HG03457 (cell line): ENCODE measurements at regions not wholly inside any gene's neighbourhood (a gene's known extent, or its start where the extent isn't known, plus 50 kb on each side); places are given as distances from the start of the nearest gene placed in this dataset.

Experiments
- ATAC-seq: cut with Tn5 transposase; IDR thresholded peaks from one replicate; pipeline ENCODE4 v1.9.1; 2021; ENCODE audit warnings: moderate number of reproducible peaks; ENCODE audit not compliant: unreplicated experiment

- ATAC-seq = no peak
These were observed 411.4 kb downstream of the CCDC91 start for GRCh38 chr12:28601570-28602058.

GRCh38 chr12:28602786-28603185 lies 412.5 kb downstream of the CCDC91 start:
- no peak for ATAC-seq

- ATAC-seq = no peak
These were observed 413.0 kb downstream of the CCDC91 start for GRCh38 chr12:28603239-28603638.

GRCh38 chr12:28603801-28604200 lies 413.5 kb downstream of the CCDC91 start:
- ATAC-seq = no peak

- no peak for ATAC-seq
These were observed 414.0 kb downstream of the CCDC91 start for GRCh38 chr12:28604240-28604639.

GRCh38 chr12:28606967-28607557 lies 416.8 kb downstream of the CCDC91 start:
- no peak for ATAC-seq

GRCh38 chr12:28610401-28611114 lies 420.3 kb downstream of the CCDC91 start:
- no peak for ATAC-seq

- ATAC-seq = no peak
These were observed 420.8 kb downstream of the CCDC91 start for GRCh38 chr12:28611115-28611435.

GRCh38 chr12:28611449-28611848 lies 421.2 kb downstream of the CCDC91 start:
- ATAC-seq = no peak

- no peak for ATAC-seq
These were observed 427.9 kb downstream of the CCDC91 start for GRCh38 chr12:28618171-28618570.

GRCh38 chr12:28618772-28619171 lies 428.5 kb downstream of the CCDC91 start:
- no peak for ATAC-seq

- no peak for ATAC-seq
These were observed 430.0 kb downstream of the CCDC91 start for GRCh38 chr12:28620281-28620680.

- no peak for ATAC-seq
These were observed 432.1 kb downstream of the CCDC91 start for GRCh38 chr12:28622406-28622805.

GRCh38 chr12:28626504-28626903 lies 436.2 kb downstream of the CCDC91 start:
- no peak for ATAC-seq

GRCh38 chr12:28629691-28630090 lies 439.4 kb downstream of the CCDC91 start:
- no peak for ATAC-seq

GRCh38 chr12:28631831-28632230 lies 441.6 kb downstream of the CCDC91 start:
- no peak for ATAC-seq

- ATAC-seq = no peak
These were observed 450.3 kb downstream of the CCDC91 start for GRCh38 chr12:28640519-28640918.

- no peak for ATAC-seq
These were observed 455.2 kb downstream of the CCDC91 start for GRCh38 chr12:28645436-28645835.

GRCh38 chr12:28645891-28646290 lies 455.6 kb downstream of the CCDC91 start:
- ATAC-seq = no peak

GRCh38 chr12:28650906-28651305 lies 460.6 kb downstream of the CCDC91 start:
- ATAC-seq = no peak

- ATAC-seq = no peak
These were observed 462.0 kb downstream of the CCDC91 start for GRCh38 chr12:28652239-28652638.

GRCh38 chr12:28681980-28682379 lies 467.1 kb upstream of the FAR2 start:
- no peak for ATAC-seq

GRCh38 chr12:28683366-28683765 lies 465.7 kb upstream of the FAR2 start:
- ATAC-seq = no peak
